ENCODE measurements at regions not wholly inside any gene's neighbourhood (a gene's known extent, or its start where the extent isn't known, plus 50 kb on each side); places are given as distances from the start of the nearest gene placed in this dataset.

GRCh38 chr14:54152351-54152750 is 195.7 kb upstream of the BMP4 start:
- WGBS, 2 experiments (ENCODE audit: insufficient coverage in 1 of 2, insufficient read length in 1 of 2): 94 to 95% methylated on average over 7 to 8 of the region's 8 CpGs
- Mint-ChIP-seq H3K27me3 (ENCODE audit: insufficient read depth) (no peaks in the 10 kb centered on the region), H3K36me3 (ENCODE audit: low read depth) (no peaks in the 10 kb centered on the region), H3K9me3 (peaks cover 32% of the 10 kb centered on the region), H3K4me3 (no peak overlapping the region), H3K27ac (no peak overlapping the region), H3K4me1 (peaks cover 8% of the 10 kb centered on the region)
- Histone ChIP-seq H3K36me3 (ENCODE audit: control insufficient read depth, insufficient read depth, low read length) (no peaks in the 10 kb centered on the region), H3K4me1 (ENCODE audit: control insufficient read depth, insufficient read depth, low read length) (no peaks in the 10 kb centered on the region), H3K9ac (ENCODE audit: extremely low read depth, low read length, poor library complexity, severe bottlenecking) (no peak overlapping the region), H3K27me3 (ENCODE audit: control insufficient read depth, insufficient read depth, low read length, poor library complexity, severe bottlenecking) (no peaks in the 10 kb centered on the region), H3K9me3 (ENCODE audit: control insufficient read depth, low read length) (peaks cover 29% of the 10 kb centered on the region), H3K4me3 (ENCODE audit: low read length) (no peak overlapping the region), H3K27ac (ENCODE audit: low read depth, low read length) (no peak overlapping the region)
- DNase-seq: no peak
- TF ChIP-seq CTCF (conservative IDR thresholded peaks at IDR 0.05): no peak

GRCh38 chr14:54166049-54166950 is 209.7 kb upstream of the BMP4 start:
- H3K9me3 ChIP-seq (ENCODE audit: control insufficient read depth, low read length): no peaks in the 10 kb centered on the region
- H3K4me1 ChIP-seq (ENCODE audit: control insufficient read depth, insufficient read depth, low read length): peaks cover 4% of the 10 kb centered on the region
- H3K36me3 ChIP-seq (ENCODE audit: control insufficient read depth, insufficient read depth, low read length): no peaks in the 10 kb centered on the region
- no peak for TF ChIP-seq CTCF (conservative IDR thresholded peaks at IDR 0.05)
- peaks cover 10% of the 10 kb centered on the region for H3K27me3 Mint-ChIP-seq (ENCODE audit: insufficient read depth)
- H3K27ac Mint-ChIP-seq: no peak overlapping the region
- no peaks in the 10 kb centered on the region for H3K9me3 Mint-ChIP-seq
- 91 to 93% methylated on average over 5 to 7 of the region's 8 CpGs for WGBS, 2 experiments (ENCODE audit: insufficient coverage in 1 of 2, insufficient read length in 1 of 2)
- H3K4me3 Mint-ChIP-seq: no peak overlapping the region
- no peaks in the 10 kb centered on the region for H3K36me3 Mint-ChIP-seq (ENCODE audit: low read depth)
- no peak overlapping the region for H3K4me3 ChIP-seq (ENCODE audit: low read length)
- H3K27ac ChIP-seq (ENCODE audit: low read depth, low read length): no peak overlapping the region
- H3K4me1 Mint-ChIP-seq: no peaks in the 10 kb centered on the region
- H3K27me3 ChIP-seq (ENCODE audit: control insufficient read depth, insufficient read depth, low read length, poor library complexity, severe bottlenecking): no peaks in the 10 kb centered on the region
- DNase-seq: no peak
- no peak overlapping the region for H3K9ac ChIP-seq (ENCODE audit: extremely low read depth, low read length, poor library complexity, severe bottlenecking)

GRCh38 chr14:54168489-54168888 is 211.9 kb upstream of the BMP4 start:
- H3K9me3 Mint-ChIP-seq: no peaks in the 10 kb centered on the region
- H3K36me3 Mint-ChIP-seq (ENCODE audit: low read depth): no peaks in the 10 kb centered on the region
- Histone ChIP-seq H3K27ac (ENCODE audit: low read depth, low read length) (no peak overlapping the region), H3K27me3 (ENCODE audit: control insufficient read depth, insufficient read depth, low read length, poor library complexity, severe bottlenecking) (no peaks in the 10 kb centered on the region), H3K9me3 (ENCODE audit: control insufficient read depth, low read length) (no peaks in the 10 kb centered on the region), H3K9ac (ENCODE audit: extremely low read depth, low read length, poor library complexity, severe bottlenecking) (no peak overlapping the region), H3K36me3 (ENCODE audit: control insufficient read depth, insufficient read depth, low read length) (no peaks in the 10 kb centered on the region), H3K4me3 (ENCODE audit: low read length) (no peak overlapping the region), H3K4me1 (ENCODE audit: control insufficient read depth, insufficient read depth, low read length) (peaks cover 7% of the 10 kb centered on the region)
- no peak for DNase-seq
- H3K4me1 Mint-ChIP-seq: peaks cover 3% of the 10 kb centered on the region
- H3K27me3 Mint-ChIP-seq (ENCODE audit: insufficient read depth): peaks cover 10% of the 10 kb centered on the region
- no peak overlapping the region for H3K4me3 Mint-ChIP-seq
- no peak for TF ChIP-seq CTCF (conservative IDR thresholded peaks at IDR 0.05)
- no peak overlapping the region for H3K27ac Mint-ChIP-seq
- 92 to 100% methylated on average over 3 to 4 of the region's 4 CpGs for WGBS, 2 experiments (ENCODE audit: insufficient coverage in 1 of 2, insufficient read length in 1 of 2)

Data from endodermal cell (in vitro differentiated cells).